C4-2B (cell line): ENCODE measurements at regions not wholly inside any gene's neighbourhood (a gene's known extent, or its start where the extent isn't known, plus 50 kb on each side); places are given as distances from the start of the nearest gene placed in this dataset.

ENCODE experiments used
- ZFX ChIP-seq: fragments of 450-650 bp; IDR thresholded peaks from 2 replicates; pipeline ENCODE4 v1.6.1; 2017
- TF ChIP-seq, protein P1 (sequence below): fragments of 450-650 bp; conservative IDR thresholded peaks from 2 replicates; pipeline ENCODE4 v1.5.1; 2017; ENCODE audit warnings: mild to moderate bottlenecking

DNA sequence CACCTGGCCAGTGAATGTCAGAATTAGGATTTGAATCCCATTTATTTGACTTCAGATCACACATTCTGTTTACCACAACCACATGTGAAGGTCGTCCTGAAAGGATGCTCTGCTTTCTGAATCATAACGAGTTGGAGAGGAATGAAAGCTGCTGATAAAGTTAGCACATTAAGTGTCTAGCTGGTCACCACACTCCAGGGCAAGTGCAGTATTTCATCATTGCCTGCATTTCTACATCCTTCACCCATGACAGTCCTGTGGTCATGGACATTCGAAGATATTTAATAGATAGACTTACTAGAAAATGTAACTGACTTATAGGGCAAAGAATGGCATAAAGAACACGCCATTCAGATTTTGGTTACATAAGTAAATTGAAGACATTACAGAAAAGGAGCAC lies 52.7 kb upstream of the ST6GALNAC3 start:
- TF ChIP-seq, protein P1, sequence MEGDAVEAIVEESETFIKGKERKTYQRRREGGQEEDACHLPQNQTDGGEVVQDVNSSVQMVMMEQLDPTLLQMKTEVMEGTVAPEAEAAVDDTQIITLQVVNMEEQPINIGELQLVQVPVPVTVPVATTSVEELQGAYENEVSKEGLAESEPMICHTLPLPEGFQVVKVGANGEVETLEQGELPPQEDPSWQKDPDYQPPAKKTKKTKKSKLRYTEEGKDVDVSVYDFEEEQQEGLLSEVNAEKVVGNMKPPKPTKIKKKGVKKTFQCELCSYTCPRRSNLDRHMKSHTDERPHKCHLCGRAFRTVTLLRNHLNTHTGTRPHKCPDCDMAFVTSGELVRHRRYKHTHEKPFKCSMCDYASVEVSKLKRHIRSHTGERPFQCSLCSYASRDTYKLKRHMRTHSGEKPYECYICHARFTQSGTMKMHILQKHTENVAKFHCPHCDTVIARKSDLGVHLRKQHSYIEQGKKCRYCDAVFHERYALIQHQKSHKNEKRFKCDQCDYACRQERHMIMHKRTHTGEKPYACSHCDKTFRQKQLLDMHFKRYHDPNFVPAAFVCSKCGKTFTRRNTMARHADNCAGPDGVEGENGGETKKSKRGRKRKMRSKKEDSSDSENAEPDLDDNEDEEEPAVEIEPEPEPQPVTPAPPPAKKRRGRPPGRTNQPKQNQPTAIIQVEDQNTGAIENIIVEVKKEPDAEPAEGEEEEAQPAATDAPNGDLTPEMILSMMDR = no peak
- TF ChIP-seq ZFX = no peak
